OCI-LY3 (cell line): ENCODE measurements at regions not wholly inside any gene's neighbourhood (a gene's known extent, or its start where the extent isn't known, plus 50 kb on each side); places are given as distances from the start of the nearest gene placed in this dataset.

Experiments
- H2AFZ ChIP-seq: fragments of 200-600, 300-600 bp; shearing (Covaris generic); 2 replicates; pipeline ENCODE4 v1.6.0; 2014; ENCODE audit warnings: antibody characterized with exemption, low read depth, low read length
- H3K27ac ChIP-seq: fragments of 200-600, 300-600 bp; sonication (generic); 2 replicates; pipeline ENCODE4 v1.5.1; 2014; ENCODE audit warnings: mild to moderate bottlenecking, low read length, moderate library complexity, mixed read lengths
- H3K27me3 ChIP-seq: fragments of 200-600, 300-600 bp; sonication (generic); 2 replicates; pipeline ENCODE4 v1.6.1; 2014; ENCODE audit warnings: low read depth, low read length, mixed read lengths
- H3K36me3 ChIP-seq: fragments of 200-600, 300-600 bp; sonication (generic); replicated peaks from 2 replicates; pipeline ENCODE3; 2014; ENCODE audit warnings: low read depth, low read length, mixed read lengths
- H3K4me1 ChIP-seq: fragments of 300-600, 200-600 bp; sonication (generic); 2 replicates; pipeline ENCODE4 v1.6.1; 2014; ENCODE audit warnings: low read length, mixed read lengths
- H3K4me2 ChIP-seq: fragments of 200-600, 300-600 bp; sonication (generic); 2 replicates; pipeline ENCODE4 v1.6.1; 2014; ENCODE audit warnings: low read length, mixed read lengths
- H3K4me3 ChIP-seq: fragments of 300-600, 200-600 bp; sonication (generic); 2 replicates; pipeline ENCODE4 v1.5.1; 2014; ENCODE audit warnings: antibody characterized with exemption, mild to moderate bottlenecking, low read length, moderate library complexity
- H3K79me2 ChIP-seq: fragments of 300-600, 200-600 bp; shearing (Covaris generic); 2 replicates; pipeline ENCODE4 v1.6.1; 2014; ENCODE audit warnings: mild to moderate bottlenecking, low read length, mixed read lengths
- H3K9ac ChIP-seq: fragments of 300-600, 200-600 bp; shearing (Covaris generic); 2 replicates; pipeline ENCODE4 v1.6.0; 2014; ENCODE audit warnings: mild to moderate bottlenecking, low read length, moderate library complexity
- H3K9me3 ChIP-seq: fragments of 200-600, 300-600 bp; shearing (Covaris generic); 2 replicates; pipeline ENCODE4 v1.6.1; 2014; ENCODE audit warnings: low read length, mixed read lengths; ENCODE audit not compliant: insufficient read depth
- H4K20me1 ChIP-seq: fragments of 200-600, 300-600 bp; sonication (generic); 2 replicates; pipeline ENCODE4 v1.6.1; 2016; ENCODE audit warnings: low read length, mixed read lengths; ENCODE audit not compliant: insufficient read depth
- EZH2phosphoT487 ChIP-seq: fragments of 200-600 bp; shearing (Covaris generic); IDR thresholded peaks from 2 replicates; pipeline ENCODE4 v1.6.1; 2018; ENCODE audit warnings: antibody characterized with exemption, mixed run types, low read depth
- TF ChIP-seq, protein P1 (sequence below): fragments of 200-600, 300-600 bp; sonication (generic); IDR thresholded peaks from 2 replicates; pipeline ENCODE4 v1.5.1; 2014; ENCODE audit warnings: antibody characterized with exemption, low read length, low read depth

DNA sequence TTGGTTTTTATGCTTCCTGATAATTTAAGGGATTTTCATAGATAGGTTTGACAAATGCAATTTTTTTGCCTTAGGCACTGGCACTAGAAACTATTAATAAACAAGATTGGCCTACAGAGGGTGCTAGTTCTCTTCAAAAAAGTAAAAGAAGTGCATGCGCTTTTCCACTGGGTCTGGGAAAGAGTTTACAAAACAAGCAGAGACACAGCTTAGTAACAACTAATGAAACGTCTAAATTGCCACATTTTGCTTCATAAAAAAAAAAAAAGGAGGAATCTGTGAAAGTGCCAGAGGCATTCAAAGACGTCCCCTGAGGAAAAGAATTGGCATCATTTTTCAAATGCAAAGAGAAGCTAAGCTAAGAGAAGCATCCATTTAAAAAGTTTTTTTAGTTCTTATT, 58.3 kb upstream of the EEA1 start:
- Histone ChIP-seq H3K27ac (peak overlapping the region; percentile 82), H3K4me3 (peak overlapping the region; percentile 61), H3K9me3 (no peaks in the 10 kb centered on the region), H3K9ac (peak overlapping the region; percentile 56), H3K79me2 (no peaks in the 10 kb centered on the region), H4K20me1 (no peaks in the 10 kb centered on the region), H3K4me1 (peaks cover 36% of the 10 kb centered on the region), H3K4me2 (peak overlapping the region; percentile 80), H2AFZ (no peak overlapping the region), H3K27me3 (peaks cover 3% of the 10 kb centered on the region; the same call in 1 of the 2 replicates), H3K36me3 (no peaks in the 10 kb centered on the region)
- TF ChIP-seq EZH2phosphoT487: no peak
- TF ChIP-seq, protein P1, sequence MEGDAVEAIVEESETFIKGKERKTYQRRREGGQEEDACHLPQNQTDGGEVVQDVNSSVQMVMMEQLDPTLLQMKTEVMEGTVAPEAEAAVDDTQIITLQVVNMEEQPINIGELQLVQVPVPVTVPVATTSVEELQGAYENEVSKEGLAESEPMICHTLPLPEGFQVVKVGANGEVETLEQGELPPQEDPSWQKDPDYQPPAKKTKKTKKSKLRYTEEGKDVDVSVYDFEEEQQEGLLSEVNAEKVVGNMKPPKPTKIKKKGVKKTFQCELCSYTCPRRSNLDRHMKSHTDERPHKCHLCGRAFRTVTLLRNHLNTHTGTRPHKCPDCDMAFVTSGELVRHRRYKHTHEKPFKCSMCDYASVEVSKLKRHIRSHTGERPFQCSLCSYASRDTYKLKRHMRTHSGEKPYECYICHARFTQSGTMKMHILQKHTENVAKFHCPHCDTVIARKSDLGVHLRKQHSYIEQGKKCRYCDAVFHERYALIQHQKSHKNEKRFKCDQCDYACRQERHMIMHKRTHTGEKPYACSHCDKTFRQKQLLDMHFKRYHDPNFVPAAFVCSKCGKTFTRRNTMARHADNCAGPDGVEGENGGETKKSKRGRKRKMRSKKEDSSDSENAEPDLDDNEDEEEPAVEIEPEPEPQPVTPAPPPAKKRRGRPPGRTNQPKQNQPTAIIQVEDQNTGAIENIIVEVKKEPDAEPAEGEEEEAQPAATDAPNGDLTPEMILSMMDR: peak; percentile 77

DNA sequence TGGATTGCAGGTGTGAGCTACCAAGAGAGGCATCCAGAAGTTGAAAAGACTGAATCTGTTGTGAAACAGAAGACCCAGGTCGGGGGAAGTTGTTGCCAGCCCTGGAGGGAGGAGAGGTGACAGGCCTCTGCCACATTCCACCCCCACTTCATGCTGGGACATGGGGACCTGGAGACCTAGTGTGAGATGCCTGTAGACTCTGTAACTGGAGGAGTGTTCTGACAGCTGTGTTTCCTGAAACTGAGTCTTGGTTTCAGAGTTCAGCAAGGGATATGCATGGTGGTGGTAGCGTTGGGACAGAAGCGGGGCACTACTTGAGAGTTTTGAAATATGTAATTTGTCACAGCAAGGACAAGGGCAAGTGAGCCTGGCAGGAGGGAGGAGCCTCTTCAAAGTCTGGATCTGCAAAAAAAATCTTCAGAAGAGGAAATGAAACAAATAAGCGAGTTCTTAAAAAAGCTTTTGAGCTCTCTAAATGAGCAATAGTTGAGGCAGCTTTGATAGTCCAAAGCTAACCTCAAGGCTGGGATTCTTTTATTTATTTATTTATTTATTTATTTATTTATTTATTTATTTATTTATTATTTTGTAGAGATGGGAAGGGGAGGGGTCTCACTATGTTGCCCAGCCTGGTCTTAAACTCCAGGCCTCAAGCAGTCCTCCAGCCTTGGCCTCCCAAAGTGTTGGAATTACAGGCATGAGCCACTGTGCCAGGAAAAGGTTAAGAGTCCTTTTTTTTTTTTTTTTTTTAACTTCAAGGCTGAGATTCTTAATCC, 58.9 kb upstream of the EEA1 start:
- Histone ChIP-seq H3K36me3 (no peaks in the 10 kb centered on the region), H3K4me3 (peak overlapping the region; percentile 61), H3K9me3 (peaks cover under 1% of the 10 kb centered on the region; the same call in 1 of the 2 replicates), H3K4me2 (peak overlapping the region; percentile 80), H3K27ac (peak overlapping the region; percentile 82), H3K4me1 (peaks cover 36% of the 10 kb centered on the region), H4K20me1 (no peaks in the 10 kb centered on the region), H2AFZ (no peak overlapping the region), H3K27me3 (peaks cover 3% of the 10 kb centered on the region; the same call in 1 of the 2 replicates), H3K9ac (peak overlapping the region; percentile 56), H3K79me2 (no peaks in the 10 kb centered on the region)
- TF ChIP-seq, protein P1: no peak
- no peak for TF ChIP-seq EZH2phosphoT487

DNA sequence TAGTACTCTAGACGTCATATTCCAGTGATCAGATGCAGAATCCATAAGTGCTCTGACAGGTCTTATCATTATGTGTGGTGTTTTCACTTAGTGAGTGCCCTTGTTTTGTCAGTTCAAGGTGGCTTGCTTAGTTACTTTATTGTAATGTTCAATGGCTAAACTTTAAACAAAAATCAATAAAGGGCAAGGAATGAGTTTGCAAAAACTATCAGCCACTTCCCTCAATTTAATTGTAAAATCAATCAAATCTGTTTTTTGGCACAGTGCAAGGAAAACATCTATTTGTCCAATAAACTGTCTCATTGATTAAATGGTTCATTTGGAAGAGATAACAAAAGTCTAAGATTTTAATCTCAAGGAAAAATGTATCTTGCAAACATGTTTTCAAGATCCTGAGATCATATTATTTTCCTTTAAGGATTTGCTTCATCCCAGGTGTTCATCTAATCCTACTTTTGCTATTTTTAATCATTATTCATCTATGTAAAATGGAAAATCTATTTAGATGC, 59.6 kb upstream of the EEA1 start:
- Histone ChIP-seq H3K4me3 (no peak overlapping the region), H3K27ac (no peak overlapping the region), H3K9me3 (peaks cover 5% of the 10 kb centered on the region; the same call in 1 of the 2 replicates), H3K4me2 (peak overlapping the region; percentile 43), H2AFZ (no peak overlapping the region), H3K4me1 (peaks cover 36% of the 10 kb centered on the region), H3K27me3 (peaks cover 3% of the 10 kb centered on the region; the same call in 1 of the 2 replicates), H3K9ac (no peak overlapping the region), H3K36me3 (no peaks in the 10 kb centered on the region), H4K20me1 (no peaks in the 10 kb centered on the region), H3K79me2 (no peaks in the 10 kb centered on the region)
- TF ChIP-seq, protein P1: no peak
- no peak for TF ChIP-seq EZH2phosphoT487

DNA sequence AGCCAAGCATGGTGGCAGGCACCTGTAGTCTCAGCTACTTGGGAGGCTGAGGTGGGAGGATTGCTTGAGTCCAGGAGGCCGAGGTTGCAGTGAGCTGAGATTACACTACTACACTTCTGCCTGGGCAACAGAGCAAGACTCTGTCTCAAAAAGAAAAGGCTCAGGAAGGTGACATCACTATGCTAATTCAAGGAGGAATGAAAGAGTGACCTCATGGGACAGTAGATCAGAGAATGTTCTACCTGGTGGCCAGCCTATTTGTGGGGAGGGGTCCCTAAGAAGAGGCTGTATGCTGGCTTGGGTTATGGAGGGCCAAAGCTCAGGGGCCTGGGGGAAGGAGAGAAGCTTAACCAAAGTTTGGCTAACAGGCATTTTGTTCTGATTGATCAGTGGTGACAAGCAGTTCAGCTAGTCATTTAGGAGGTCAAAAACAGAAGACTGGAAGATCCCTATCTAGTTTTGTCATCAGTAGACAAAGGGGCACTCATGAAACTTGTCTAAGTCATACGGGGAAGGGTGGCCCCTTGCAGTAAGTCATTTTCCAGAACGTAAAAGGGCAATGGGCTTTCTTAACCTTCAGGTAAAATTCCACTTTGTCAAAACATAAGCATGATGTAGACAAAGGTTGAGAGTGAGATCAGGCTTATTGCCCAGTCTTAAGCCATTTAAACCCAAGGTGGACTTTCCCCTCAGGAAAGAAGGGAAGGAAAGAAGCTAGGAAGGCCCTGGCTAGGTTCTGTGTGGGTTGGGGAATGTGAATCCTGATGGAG, 60.8 kb upstream of the EEA1 start:
- Histone ChIP-seq H3K36me3 (no peaks in the 10 kb centered on the region), H3K4me3 (no peak overlapping the region), H3K4me2 (peak overlapping the region; percentile 47), H3K27ac (no peak overlapping the region), H3K9me3 (peaks cover 5% of the 10 kb centered on the region; the same call in 1 of the 2 replicates), H3K9ac (no peak overlapping the region), H2AFZ (no peak overlapping the region), H4K20me1 (no peaks in the 10 kb centered on the region), H3K79me2 (no peaks in the 10 kb centered on the region), H3K27me3 (peaks cover 3% of the 10 kb centered on the region; the same call in 1 of the 2 replicates), H3K4me1 (peaks cover 44% of the 10 kb centered on the region)
- TF ChIP-seq EZH2phosphoT487: no peak
- TF ChIP-seq, protein P1: no peak
